Renal cortical epithelial cell (primary cell): ENCODE measurements at regions not wholly inside any gene's neighbourhood (a gene's known extent, or its start where the extent isn't known, plus 50 kb on each side); places are given as distances from the start of the nearest gene placed in this dataset.
A peak's percentile ranks its signal among the peaks of the same experiment; 100 is the strongest.
"Not testable (repeated sequence)": the region's sequence is repeated elsewhere in the genome, so short reads cannot be mapped to it uniquely, and the experiment has no call there.

ENCODE experiments used
- DNase-seq: peaks from one replicate; pipeline ENCODE4 v3.0.0-alpha.2; 2011; ENCODE audit warnings: low read depth

DNA sequence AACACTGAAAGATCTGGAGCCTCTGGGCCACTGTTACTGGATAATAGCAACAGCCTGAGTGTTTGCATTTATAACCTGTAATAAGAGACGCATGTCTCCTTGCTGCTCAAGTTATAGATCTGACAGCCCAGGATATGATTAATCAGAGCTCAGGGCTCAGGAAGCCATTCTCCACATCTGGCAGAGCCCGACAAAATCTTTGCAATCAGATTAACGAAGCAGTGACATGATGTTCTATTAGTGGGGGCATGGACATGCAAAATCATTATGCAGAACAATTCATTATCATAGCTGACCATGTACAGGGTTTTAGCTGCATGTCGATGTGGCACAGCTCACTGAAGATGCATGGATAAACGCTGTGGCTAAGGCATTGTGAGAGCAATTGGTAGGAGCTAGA, 730.3 kb downstream of the ZNF385D start:
- no peak for DNase-seq

GRCh38 chr3:21020043-21020442, 731.0 kb downstream of the ZNF385D start:
- no peak for DNase-seq

GRCh38 chr3:21017115-21017852, 733.7 kb downstream of the ZNF385D start:
- DNase-seq: no peak

DNA sequence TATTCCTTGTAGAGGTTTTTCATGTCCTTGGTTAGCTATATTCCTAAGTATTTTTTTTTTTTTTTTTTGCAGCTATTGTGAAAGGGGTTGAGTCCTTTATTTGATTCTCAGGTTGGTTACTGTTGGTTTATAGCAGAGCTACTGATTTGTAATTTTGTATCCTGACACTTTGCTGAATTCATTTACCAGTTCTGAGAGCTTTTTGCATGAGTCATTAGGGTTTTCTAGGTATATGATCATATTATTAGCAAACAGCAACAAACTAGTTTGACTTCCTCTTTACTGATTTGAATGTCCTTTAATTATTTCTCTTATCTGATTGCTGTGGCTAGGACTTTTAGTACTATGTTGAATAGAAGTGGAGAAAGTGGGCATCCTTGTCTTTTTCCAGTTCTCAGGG, 737.4 kb downstream of the ZNF385D start:
- peak; percentile 61 for DNase-seq

DNA sequence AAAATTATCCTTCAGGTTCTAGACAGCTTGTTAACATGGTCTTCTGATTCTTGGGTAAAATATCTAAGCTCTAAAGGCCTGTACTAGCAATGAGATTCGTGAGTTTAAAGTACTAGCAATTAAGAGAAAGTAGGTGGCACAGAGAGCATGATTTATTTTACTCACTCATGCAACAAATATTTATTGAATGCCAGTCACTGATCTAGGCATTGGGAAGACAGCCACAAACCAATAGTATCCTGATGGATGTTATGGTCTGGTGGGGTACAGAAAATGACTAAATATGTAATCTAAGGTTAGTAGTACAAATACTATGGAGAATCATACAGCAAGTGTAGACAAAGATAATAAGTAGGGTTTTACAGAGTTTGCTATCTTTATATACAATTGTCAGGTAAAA, 751.3 kb downstream of the ZNF385D start:
- DNase-seq: peak; percentile 23

- DNase-seq: no peak
Observed at GRCh38 chr3:20997183-20997582, 753.8 kb downstream of the ZNF385D start.

GRCh38 chr3:20990896-20991295, 760.1 kb downstream of the ZNF385D start:
- no peak for DNase-seq

DNA sequence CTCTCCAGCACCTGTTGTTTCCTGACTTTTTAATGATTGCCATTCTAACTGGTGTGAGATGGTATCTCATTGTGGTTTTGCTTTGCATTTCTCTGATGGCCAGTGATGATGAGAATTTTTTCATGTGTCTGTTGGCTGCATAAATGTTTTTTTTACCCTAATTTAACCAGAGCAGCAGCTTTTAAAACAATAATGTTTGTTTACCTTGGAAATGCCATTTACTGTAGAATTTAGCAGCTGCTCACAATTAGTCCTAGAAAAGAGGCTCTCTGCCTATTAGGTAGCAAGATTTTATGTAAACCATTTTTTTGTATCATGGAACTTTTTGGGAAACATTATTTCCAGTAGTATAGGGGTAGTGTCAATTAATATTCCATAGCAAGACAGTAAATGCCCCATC, 761.4 kb downstream of the ZNF385D start:
- DNase-seq: not testable (repeated sequence)

GRCh38 chr3:20984594-20985205, 766.3 kb downstream of the ZNF385D start:
- no peak for DNase-seq

DNA sequence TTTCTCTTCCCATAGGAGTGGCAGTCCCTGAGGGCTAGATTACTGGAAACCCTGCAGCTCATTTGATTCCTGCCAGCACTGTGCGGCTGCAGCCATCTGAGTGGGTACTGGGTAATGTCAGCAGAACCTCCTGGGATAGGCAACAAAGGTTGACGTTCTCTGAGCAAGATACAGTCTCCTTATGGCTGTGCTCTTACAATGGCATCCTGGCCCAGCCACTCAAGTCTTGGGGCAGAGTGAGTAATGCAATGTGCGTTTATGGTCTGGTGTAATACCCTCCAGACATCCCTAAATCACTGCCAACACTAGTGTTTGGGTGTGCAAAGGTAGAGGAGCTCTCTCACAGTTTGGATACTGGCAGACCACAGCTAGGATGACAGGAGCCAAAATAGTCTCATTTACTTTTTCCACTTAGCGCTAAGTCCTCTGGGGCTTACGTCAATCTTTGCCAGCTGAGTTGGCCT, 775.8 kb downstream of the ZNF385D start:
- DNase-seq: no peak

- DNase-seq: no peak
Observed at GRCh38 chr3:20974396-20974795, 776.6 kb downstream of the ZNF385D start.

DNA sequence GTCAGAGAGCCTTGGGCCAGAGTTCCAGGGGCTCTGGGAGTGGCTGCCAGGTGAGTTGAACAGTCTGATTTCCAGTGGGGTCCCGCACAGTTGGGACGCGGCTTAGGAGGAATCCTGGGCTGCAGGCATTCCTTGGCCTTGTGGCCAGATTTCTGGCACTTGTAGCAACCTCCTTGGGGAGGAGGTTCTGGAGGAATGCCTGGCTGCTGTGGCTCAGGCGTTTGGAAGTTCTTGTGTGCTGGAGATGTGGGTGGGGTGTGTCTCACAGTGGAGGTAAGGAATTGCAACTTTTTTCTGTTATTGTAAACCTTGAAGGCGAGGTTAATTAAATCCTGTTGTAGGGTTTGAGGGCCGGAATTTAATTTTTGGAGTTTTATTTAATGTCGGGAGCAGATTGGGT, 780.2 kb downstream of the ZNF385D start:
- DNase-seq: not testable (repeated sequence)

- DNase-seq: not testable (repeated sequence)
Observed at GRCh38 chr3:20967485-20967884, 781.5 kb upstream of the SGO1 start.

DNA sequence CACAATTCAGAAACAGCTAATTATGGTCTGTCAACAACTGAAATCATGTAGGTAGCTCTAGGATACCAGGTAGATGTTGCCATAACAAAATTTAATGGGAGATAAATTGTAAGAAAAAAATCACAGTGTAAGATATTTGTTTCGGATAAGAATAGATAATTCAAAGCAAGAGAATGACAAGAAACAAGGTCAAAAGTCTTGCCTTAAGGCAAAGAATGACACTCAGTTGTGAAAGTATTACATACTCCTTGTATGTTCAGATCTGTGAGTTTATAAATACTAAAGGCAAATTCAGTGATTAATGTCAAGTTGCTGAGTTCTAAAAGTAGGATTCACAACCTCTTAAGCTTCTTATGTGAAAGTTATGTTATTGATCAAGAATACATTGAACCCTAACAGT, 772.2 kb upstream of the SGO1 start:
- DNase-seq: no peak

DNA sequence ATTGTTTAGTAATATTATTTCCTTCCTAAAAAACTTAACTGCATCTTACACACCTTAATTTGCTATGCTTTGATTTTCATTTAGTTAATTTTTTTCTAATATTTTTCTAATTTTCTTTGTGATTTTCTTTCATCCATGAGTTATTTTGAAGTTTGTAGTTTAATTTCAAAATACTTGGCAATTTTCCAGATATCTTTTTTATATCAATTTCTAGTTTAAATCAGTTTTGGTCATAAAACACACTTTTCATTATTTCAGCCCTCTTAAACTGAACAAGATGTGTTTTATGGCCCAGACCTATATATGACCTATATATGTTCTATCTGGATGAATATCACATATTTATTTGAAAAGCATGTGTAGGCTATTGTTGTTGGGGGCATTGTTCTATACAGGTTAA, 759.9 kb upstream of the SGO1 start:
- DNase-seq: no peak

DNA sequence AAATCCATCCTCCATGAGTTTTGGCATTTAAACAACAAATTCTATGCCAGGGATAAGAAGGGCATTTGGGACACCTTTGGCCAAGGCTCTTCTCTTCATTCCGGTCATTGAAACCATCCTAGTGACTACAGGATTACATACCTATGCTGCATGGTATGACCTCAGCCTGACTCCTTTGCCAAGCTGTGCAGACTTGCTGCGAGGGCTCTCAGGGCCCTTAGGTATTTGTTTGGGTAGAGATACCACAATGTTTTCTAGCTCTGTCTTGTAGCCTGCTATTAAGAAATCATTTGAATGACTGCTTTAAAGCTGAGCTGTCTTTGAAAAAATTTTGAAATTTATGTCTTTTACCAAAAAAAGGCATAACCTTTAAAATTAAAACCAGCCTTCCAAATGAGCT, 749.8 kb upstream of the SGO1 start:
- no peak for DNase-seq

DNA sequence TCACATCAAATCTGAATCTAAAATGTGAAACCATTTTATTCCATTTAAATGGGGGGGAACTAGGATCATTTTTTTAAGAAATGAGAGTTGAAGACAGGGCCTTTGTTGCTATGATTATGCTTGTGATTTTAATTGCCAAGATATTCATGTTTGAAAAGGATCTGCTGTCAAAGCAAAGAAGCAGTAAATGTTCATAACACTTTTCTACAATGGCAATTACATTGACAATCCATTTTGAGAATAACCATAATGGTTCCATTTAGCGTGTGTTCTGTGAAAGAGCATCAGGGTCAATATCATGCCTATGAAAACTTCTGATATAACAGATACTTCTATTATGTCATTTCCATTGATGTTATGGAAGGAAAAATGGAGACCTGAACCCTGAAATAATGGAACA, 745.8 kb upstream of the SGO1 start:
- DNase-seq: no peak

DNA sequence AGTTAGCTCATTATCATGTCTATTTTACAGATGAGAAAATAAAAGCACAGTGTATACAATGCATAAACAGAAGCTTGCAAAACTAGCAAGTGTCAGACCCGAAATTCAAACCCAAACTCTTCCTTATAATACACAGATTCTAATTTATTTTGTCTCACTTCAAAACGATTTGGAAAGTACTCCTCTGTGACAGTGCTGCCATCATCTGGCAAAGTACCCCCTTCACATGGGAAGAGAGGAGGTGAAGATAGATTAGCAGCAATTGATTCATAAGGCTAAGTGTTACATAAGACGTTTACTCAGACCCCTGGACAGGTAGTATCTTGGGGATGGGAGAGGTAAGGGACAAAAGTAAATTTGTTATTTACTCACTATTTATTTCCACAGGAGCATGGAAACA, 744.0 kb upstream of the SGO1 start:
- DNase-seq: peak; percentile 23

- peak; percentile 17 for DNase-seq
Observed at GRCh38 chr3:20924646-20925385, 738.8 kb upstream of the SGO1 start.

- not testable (repeated sequence) for DNase-seq
Observed at GRCh38 chr3:20921112-20921511, 735.1 kb upstream of the SGO1 start.

DNA sequence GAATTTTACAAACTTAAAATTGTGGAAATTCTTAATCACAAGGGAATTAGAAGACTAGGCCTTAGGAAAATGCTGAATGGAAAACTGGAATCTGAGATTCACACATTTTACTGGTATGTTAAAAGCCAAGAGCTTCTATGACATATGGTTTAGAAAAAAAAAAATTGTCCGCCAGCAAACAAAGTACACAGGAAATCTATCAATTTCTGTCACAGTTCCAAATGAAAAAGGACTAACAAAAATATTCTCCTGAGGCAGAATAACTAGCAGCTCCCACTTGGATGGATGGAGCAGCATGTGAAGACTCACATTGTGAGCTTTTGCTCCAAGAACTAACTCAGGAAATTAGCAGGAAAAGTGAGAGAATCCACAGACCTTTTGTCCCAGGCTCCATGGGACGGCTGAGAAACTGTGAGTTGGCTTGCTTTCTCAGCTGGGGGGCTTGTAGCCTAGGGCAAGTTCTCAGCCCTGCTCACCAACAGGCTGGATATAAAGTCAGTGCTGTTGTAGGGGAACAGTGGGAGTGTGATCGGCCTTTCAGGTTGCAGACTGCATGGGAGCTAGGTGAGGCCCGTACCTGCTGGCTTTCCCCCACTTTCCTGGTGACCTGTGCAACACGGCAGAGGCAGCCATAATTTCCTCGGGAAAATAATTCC, 731.1 kb upstream of the SGO1 start:
- no peak for DNase-seq

- no peak for DNase-seq
Observed at GRCh38 chr3:20914310-20914709, 728.3 kb upstream of the SGO1 start.
